GM12873 (cell line): ENCODE measurements at regions not wholly inside any gene's neighbourhood (a gene's known extent, or its start where the extent isn't known, plus 50 kb on each side); places are given as distances from the start of the nearest gene placed in this dataset.

Experiments used
- CTCF ChIP-seq: IDR thresholded peaks from 2 replicates; pipeline ENCODE4 v1.5.1; 2012; ENCODE audit warnings: low read depth, mild to moderate bottlenecking, moderate library complexity, low read length, control low read depth; ENCODE audit not compliant: insufficient read depth; ENCODE audit errors: missing control alignments

GRCh38 chr4:154140869-154141268 lies 350.7 kb downstream of the DCHS2 start:
- no peak for TF ChIP-seq CTCF

- no peak for TF ChIP-seq CTCF
These were observed 348.5 kb upstream of the SFRP2 start for GRCh38 chr4:154137320-154137905.

GRCh38 chr4:154135576-154135975 lies 346.7 kb upstream of the SFRP2 start:
- no peak for TF ChIP-seq CTCF

DNA sequence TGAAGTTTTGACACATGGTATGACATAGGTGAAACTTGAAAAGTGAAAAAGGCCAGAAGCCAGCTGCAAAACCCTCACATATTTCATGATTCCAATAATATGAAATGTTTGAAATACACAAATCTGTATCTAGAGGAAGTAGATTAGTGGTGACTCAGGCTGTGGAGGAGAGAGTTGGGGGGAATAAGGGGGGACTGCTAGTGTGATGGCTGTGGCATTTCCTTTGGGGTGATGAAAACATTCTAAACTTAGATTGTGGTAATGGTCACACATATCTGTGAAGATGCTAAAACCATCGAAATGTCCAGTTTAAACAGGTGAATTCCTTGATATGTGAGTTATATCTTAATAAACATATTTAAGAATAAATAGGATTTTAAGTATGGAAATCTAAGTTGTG lies 343.5 kb upstream of the SFRP2 start:
- TF ChIP-seq CTCF = no peak

DNA sequence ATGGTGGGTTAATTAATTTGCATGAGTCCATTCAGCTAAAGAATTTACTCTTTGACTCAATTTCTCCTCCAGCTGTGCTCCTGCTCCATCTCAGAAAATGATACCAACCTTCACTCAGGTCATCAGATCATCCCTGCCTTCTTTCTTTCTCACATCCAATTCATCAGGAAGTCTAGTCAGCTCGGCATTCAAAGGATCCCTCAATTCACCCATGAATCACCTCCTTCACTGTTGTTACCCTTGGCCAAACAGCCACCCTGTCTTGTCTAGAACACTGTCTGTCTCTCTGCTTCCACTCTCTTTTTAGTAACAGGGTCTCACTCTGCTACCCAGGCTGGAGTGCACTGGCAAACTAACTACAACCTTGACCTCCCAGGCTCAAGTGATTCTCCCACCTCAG lies 337.4 kb upstream of the SFRP2 start:
- TF ChIP-seq CTCF = no peak

- TF ChIP-seq CTCF = no peak
These were observed 336.5 kb upstream of the SFRP2 start for GRCh38 chr4:154125340-154125739.

DNA sequence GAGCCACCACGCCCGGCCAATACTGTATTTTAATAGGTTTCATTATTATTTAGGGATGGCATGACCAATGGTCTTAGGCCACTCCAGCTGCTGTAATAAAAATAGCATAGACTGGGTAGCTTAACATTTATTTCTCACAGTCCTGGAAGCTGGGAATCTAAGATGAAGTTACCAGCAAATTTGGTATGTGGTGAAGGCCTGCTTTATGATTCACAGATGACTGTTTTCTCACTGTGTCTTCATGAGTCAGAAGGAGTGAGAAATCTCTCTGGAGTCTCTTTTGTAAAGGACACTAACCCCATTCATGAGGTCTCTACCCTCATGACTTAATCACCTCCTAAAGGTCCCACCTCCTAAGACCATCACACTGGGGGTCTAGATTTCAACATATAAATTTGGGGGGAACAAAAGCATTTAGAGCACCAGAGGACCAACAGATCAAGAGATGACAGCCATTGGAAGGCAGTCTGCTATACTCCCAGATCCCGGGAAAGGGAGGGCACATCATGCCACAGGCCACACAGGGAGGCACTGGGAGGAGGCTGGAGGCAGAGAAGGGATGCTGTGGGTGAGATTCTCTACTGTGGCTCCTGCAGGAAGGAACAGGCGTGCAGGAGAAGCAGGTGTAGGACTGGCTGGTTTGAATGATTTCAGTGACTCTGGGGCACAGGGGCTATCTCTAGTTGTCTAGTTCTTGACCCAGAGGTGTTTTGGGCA lies 335.8 kb upstream of the SFRP2 start:
- TF ChIP-seq CTCF = no peak
